ENCODE measurements at regions not wholly inside any gene's neighbourhood (a gene's known extent, or its start where the extent isn't known, plus 50 kb on each side); places are given as distances from the start of the nearest gene placed in this dataset.

- Mint-ChIP-seq H3K4me3 (no peak overlapping the region), H3K4me1 (no peaks in the 10 kb centered on the region), H3K36me3 (ENCODE audit: low read depth) (no peaks in the 10 kb centered on the region), H3K27ac (no peak overlapping the region), H3K9me3 (peaks cover 3% of the 10 kb centered on the region), H3K27me3 (peaks cover 3% of the 10 kb centered on the region)
- ATAC-seq (replicated peaks) = no peak
These were observed 320.6 kb downstream of the LPIN1 start for GRCh38 chr2:12066986-12067385.

GRCh38 chr2:12068796-12069538 lies 322.5 kb downstream of the LPIN1 start:
- no peak for ATAC-seq (replicated peaks)
- no peaks in the 10 kb centered on the region for H3K36me3 Mint-ChIP-seq (ENCODE audit: low read depth)
- no peaks in the 10 kb centered on the region for H3K4me1 Mint-ChIP-seq
- no peak overlapping the region for H3K27ac Mint-ChIP-seq
- peaks cover 3% of the 10 kb centered on the region for H3K9me3 Mint-ChIP-seq
- no peak overlapping the region for H3K4me3 Mint-ChIP-seq
- H3K27me3 Mint-ChIP-seq = peaks cover 3% of the 10 kb centered on the region

- Mint-ChIP-seq H3K27me3 (peaks cover 3% of the 10 kb centered on the region), H3K9me3 (peaks cover 3% of the 10 kb centered on the region), H3K27ac (peak overlapping the region; percentile 6), H3K4me1 (no peaks in the 10 kb centered on the region), H3K36me3 (ENCODE audit: low read depth) (no peaks in the 10 kb centered on the region), H3K4me3 (no peak overlapping the region)
- no peak for ATAC-seq (replicated peaks)
These were observed 323.7 kb downstream of the LPIN1 start for GRCh38 chr2:12070153-12070552.

- Mint-ChIP-seq H3K4me1 (no peaks in the 10 kb centered on the region), H3K4me3 (no peak overlapping the region), H3K36me3 (ENCODE audit: low read depth) (no peaks in the 10 kb centered on the region), H3K27ac (peak overlapping the region; percentile 6), H3K27me3 (peaks cover 3% of the 10 kb centered on the region), H3K9me3 (peaks cover 3% of the 10 kb centered on the region)
- ATAC-seq (replicated peaks) = peak; percentile 48
These were observed 324.1 kb downstream of the LPIN1 start for GRCh38 chr2:12070581-12070980.

- Mint-ChIP-seq H3K4me3 (no peak overlapping the region), H3K27ac (no peak overlapping the region), H3K9me3 (peaks cover 3% of the 10 kb centered on the region), H3K36me3 (ENCODE audit: low read depth) (no peaks in the 10 kb centered on the region), H3K4me1 (no peaks in the 10 kb centered on the region), H3K27me3 (peaks cover 3% of the 10 kb centered on the region)
- ATAC-seq (replicated peaks) = no peak
These were observed 324.9 kb downstream of the LPIN1 start for GRCh38 chr2:12071318-12071717.

GRCh38 chr2:12073217-12073852 lies 326.9 kb downstream of the LPIN1 start:
- Mint-ChIP-seq H3K9me3 (peaks cover 3% of the 10 kb centered on the region), H3K27me3 (peaks cover 3% of the 10 kb centered on the region), H3K4me1 (no peaks in the 10 kb centered on the region), H3K4me3 (no peak overlapping the region), H3K27ac (no peak overlapping the region), H3K36me3 (ENCODE audit: low read depth) (no peaks in the 10 kb centered on the region)
- ATAC-seq (replicated peaks) = no peak

GRCh38 chr2:12074126-12074844 lies 327.9 kb downstream of the LPIN1 start:
- peaks cover 6% of the 10 kb centered on the region for H3K27me3 Mint-ChIP-seq
- H3K36me3 Mint-ChIP-seq (ENCODE audit: low read depth) = no peaks in the 10 kb centered on the region
- peak; percentile 41 for ATAC-seq (replicated peaks)
- no peak overlapping the region for H3K4me3 Mint-ChIP-seq
- no peaks in the 10 kb centered on the region for H3K4me1 Mint-ChIP-seq
- no peak overlapping the region for H3K27ac Mint-ChIP-seq
- H3K9me3 Mint-ChIP-seq = peaks cover 3% of the 10 kb centered on the region

GRCh38 chr2:12074845-12075217 lies 328.4 kb downstream of the LPIN1 start:
- ATAC-seq (replicated peaks) = no peak
- Mint-ChIP-seq H3K36me3 (ENCODE audit: low read depth) (no peaks in the 10 kb centered on the region), H3K4me3 (no peak overlapping the region), H3K9me3 (peaks cover 3% of the 10 kb centered on the region), H3K27me3 (peaks cover 6% of the 10 kb centered on the region), H3K27ac (no peak overlapping the region), H3K4me1 (no peaks in the 10 kb centered on the region)

- H3K27me3 Mint-ChIP-seq = peaks cover 6% of the 10 kb centered on the region
- H3K36me3 Mint-ChIP-seq (ENCODE audit: low read depth) = no peaks in the 10 kb centered on the region
- H3K9me3 Mint-ChIP-seq = peaks cover 2% of the 10 kb centered on the region
- ATAC-seq (replicated peaks) = no peak
- H3K4me3 Mint-ChIP-seq = no peak overlapping the region
- no peak overlapping the region for H3K27ac Mint-ChIP-seq
- no peaks in the 10 kb centered on the region for H3K4me1 Mint-ChIP-seq
These were observed 329.2 kb downstream of the LPIN1 start for GRCh38 chr2:12075603-12076002.

DNA sequence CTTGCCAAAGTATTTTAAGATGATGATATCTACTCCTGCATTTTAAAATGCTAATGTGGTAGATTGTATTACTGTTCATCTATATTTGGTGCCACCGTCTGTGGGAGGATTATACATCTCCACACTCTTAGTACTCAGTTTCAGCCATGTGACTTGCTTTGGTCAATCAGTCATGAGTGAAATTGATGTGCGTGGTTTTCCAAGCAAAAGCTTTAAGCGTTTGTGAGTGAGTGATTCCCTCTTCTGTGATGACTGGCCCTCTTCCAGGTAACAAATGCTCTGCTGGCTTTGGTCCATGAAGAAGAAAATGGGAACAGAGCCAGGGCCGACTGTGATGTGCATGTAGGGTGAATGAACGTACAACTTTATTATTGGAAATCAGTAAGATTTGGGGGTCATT lies 330.4 kb downstream of the LPIN1 start:
- Mint-ChIP-seq H3K9me3 (no peaks in the 10 kb centered on the region), H3K27me3 (peaks cover 3% of the 10 kb centered on the region), H3K4me1 (no peaks in the 10 kb centered on the region), H3K27ac (no peak overlapping the region), H3K4me3 (no peak overlapping the region), H3K36me3 (ENCODE audit: low read depth) (no peaks in the 10 kb centered on the region)
- peak; percentile 91 for ATAC-seq (replicated peaks)

- Mint-ChIP-seq H3K27ac (no peak overlapping the region), H3K27me3 (peaks cover 3% of the 10 kb centered on the region), H3K36me3 (ENCODE audit: low read depth) (no peaks in the 10 kb centered on the region), H3K4me1 (no peaks in the 10 kb centered on the region), H3K4me3 (no peak overlapping the region), H3K9me3 (no peaks in the 10 kb centered on the region)
- ATAC-seq (replicated peaks) = no peak
These were observed 333.9 kb downstream of the LPIN1 start for GRCh38 chr2:12080360-12080759.

GRCh38 chr2:12081481-12082210 lies 335.2 kb downstream of the LPIN1 start:
- Mint-ChIP-seq H3K4me1 (no peaks in the 10 kb centered on the region), H3K9me3 (no peaks in the 10 kb centered on the region), H3K27me3 (peaks cover 3% of the 10 kb centered on the region), H3K27ac (peak overlapping the region; percentile 28), H3K36me3 (ENCODE audit: low read depth) (no peaks in the 10 kb centered on the region), H3K4me3 (no peak overlapping the region)
- ATAC-seq (replicated peaks) = no peak

DNA sequence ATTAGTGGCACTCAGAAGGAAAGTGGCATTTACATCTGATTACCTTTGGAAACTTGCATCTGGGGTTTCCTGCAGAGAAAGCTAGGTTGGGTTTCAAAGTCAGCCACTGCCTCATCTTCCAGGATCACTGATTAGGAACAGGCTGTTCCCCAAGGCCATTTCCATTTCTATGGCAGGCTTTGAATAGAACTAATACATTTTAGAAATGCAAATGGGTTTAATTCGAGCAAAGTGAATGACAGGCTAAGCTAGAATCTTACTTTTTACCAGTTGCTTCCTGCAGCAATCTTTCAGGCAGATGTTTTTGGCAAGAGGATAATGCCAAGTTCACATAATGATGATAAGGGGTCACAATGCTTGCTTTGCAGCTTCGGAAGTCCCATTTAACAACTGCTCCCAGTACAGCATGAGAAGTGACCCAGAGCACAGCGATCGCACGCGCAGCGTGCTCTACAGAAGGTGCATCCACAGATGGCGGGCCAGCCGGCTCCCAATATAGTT lies 336.7 kb downstream of the LPIN1 start:
- no peak for ATAC-seq (replicated peaks)
- Mint-ChIP-seq H3K4me1 (no peaks in the 10 kb centered on the region), H3K9me3 (no peaks in the 10 kb centered on the region), H3K27ac (no peak overlapping the region), H3K27me3 (peaks cover 3% of the 10 kb centered on the region), H3K4me3 (no peak overlapping the region), H3K36me3 (ENCODE audit: low read depth) (no peaks in the 10 kb centered on the region)

- Mint-ChIP-seq H3K27ac (no peak overlapping the region), H3K4me1 (no peaks in the 10 kb centered on the region), H3K36me3 (ENCODE audit: low read depth) (no peaks in the 10 kb centered on the region)
These were observed 337.4 kb downstream of the LPIN1 start for GRCh38 chr2:12083713-12084419.

More at GRCh38 chr2:12083713-12084419, 337.4 kb downstream of the LPIN1 start:
- Mint-ChIP-seq H3K4me3 (no peak overlapping the region), H3K9me3 (no peaks in the 10 kb centered on the region), H3K27me3 (peaks cover under 1% of the 10 kb centered on the region)
- no peak for ATAC-seq (replicated peaks)
